ENCODE measurements at regions not wholly inside any gene's neighbourhood (a gene's known extent, or its start where the extent isn't known, plus 50 kb on each side); places are given as distances from the start of the nearest gene placed in this dataset.

- intact Hi-C loops (cut with micrococcal nuclease) = no loop called here
These were observed 408.1 kb downstream of the GALR1 start for GRCh38 chr18:77657651-77658298.

- intact Hi-C loops (cut with micrococcal nuclease) = no loop called here
These were observed 408.6 kb downstream of the GALR1 start for GRCh38 chr18:77658299-77658662.

GRCh38 chr18:77658751-77659448 lies 409.3 kb downstream of the GALR1 start:
- intact Hi-C loops (cut with micrococcal nuclease) = no loop called here

GRCh38 chr18:77666613-77667012 lies 417.0 kb downstream of the GALR1 start:
- intact Hi-C loops (cut with micrococcal nuclease) = no loop called here

- intact Hi-C loops (cut with micrococcal nuclease) = no loop called here
These were observed 418.6 kb downstream of the GALR1 start for GRCh38 chr18:77668219-77668618.

- intact Hi-C loops (cut with micrococcal nuclease) = no loop called here
These were observed 419.7 kb downstream of the GALR1 start for GRCh38 chr18:77669331-77669730.

GRCh38 chr18:77671456-77672167 lies 422.0 kb downstream of the GALR1 start:
- intact Hi-C loops (cut with micrococcal nuclease) = no loop called here

- intact Hi-C loops (cut with micrococcal nuclease) = no loop called here
These were observed 427.3 kb downstream of the GALR1 start for GRCh38 chr18:77676910-77677309.

GRCh38 chr18:77677536-77677935 lies 427.9 kb downstream of the GALR1 start:
- intact Hi-C loops (cut with micrococcal nuclease) = no loop called here

GRCh38 chr18:77679869-77680268 lies 430.2 kb downstream of the GALR1 start:
- intact Hi-C loops (cut with micrococcal nuclease) = no loop called here

GRCh38 chr18:77700051-77700450 lies 450.4 kb downstream of the GALR1 start:
- intact Hi-C loops (cut with micrococcal nuclease) = no loop called here

- intact Hi-C loops (cut with micrococcal nuclease) = no loop called here
These were observed 452.3 kb downstream of the GALR1 start for GRCh38 chr18:77701977-77702376.

- intact Hi-C loops (cut with micrococcal nuclease) = no loop called here
These were observed 453.0 kb downstream of the GALR1 start for GRCh38 chr18:77702686-77703085.

GRCh38 chr18:77705301-77705700 lies 455.7 kb downstream of the GALR1 start:
- intact Hi-C loops (cut with micrococcal nuclease) = no loop called here

GRCh38 chr18:77708826-77709506 lies 459.3 kb downstream of the GALR1 start:
- intact Hi-C loops (cut with micrococcal nuclease) = no loop called here

GRCh38 chr18:77711096-77711495 lies 461.4 kb downstream of the GALR1 start:
- intact Hi-C loops (cut with micrococcal nuclease) = no loop called here

- intact Hi-C loops (cut with micrococcal nuclease) = no loop called here
These were observed 465.1 kb downstream of the GALR1 start for GRCh38 chr18:77714716-77715115.

GRCh38 chr18:77716282-77716681 lies 466.6 kb downstream of the GALR1 start:
- intact Hi-C loops (cut with micrococcal nuclease) = no loop called here

GRCh38 chr18:77733292-77733903 lies 483.8 kb downstream of the GALR1 start:
- intact Hi-C loops (cut with micrococcal nuclease) = no loop called here

GRCh38 chr18:77736842-77737241 lies 487.2 kb downstream of the GALR1 start:
- intact Hi-C loops (cut with micrococcal nuclease) = no loop called here

- intact Hi-C loops (cut with micrococcal nuclease) = no loop called here
These were observed 487.8 kb downstream of the GALR1 start for GRCh38 chr18:77737405-77737804.

GRCh38 chr18:77749089-77749488 lies 499.4 kb downstream of the GALR1 start:
- intact Hi-C loops (cut with micrococcal nuclease) = no loop called here

Data from T-helper 2 cell treated with Interferon-gamma antibody and Interleukin-4, amounts not matched to agents 100 ng/mL and 5 ng/mL, for 36 hours (primary cell).